ENCODE measurements at regions not wholly inside any gene's neighbourhood (a gene's known extent, or its start where the extent isn't known, plus 50 kb on each side); places are given as distances from the start of the nearest gene placed in this dataset.

- TF ChIP-seq CTCF (IDR thresholded peaks at IDR 0.05; ENCODE audit: low read depth, low read length, missing input control) (no peak), ZBTB33 (IDR thresholded peaks at IDR 0.05) (no peak), RXRA (IDR thresholded peaks at IDR 0.05) (no peak), TAF1 (conservative IDR thresholded peaks at IDR 0.05) (no peak), EGR1 (IDR thresholded peaks at IDR 0.05; ENCODE audit: low read depth in 2 of 2) (no peak), FOXA1 (IDR thresholded peaks at IDR 0.05) (no peak), MAX (IDR thresholded peaks at IDR 0.05) (no peak), RAD21 (IDR thresholded peaks at IDR 0.05) (no peak), ATF3 (IDR thresholded peaks at IDR 0.05) (no peak)
These were observed 101.9 kb downstream of the CT47B1 start for GRCh38 chrX:120773801-120774200.

Data from liver (tissue), 3 donors.